Breast epithelium (tissue), 4 donors: ENCODE measurements at regions not wholly inside any gene's neighbourhood (a gene's known extent, or its start where the extent isn't known, plus 50 kb on each side); places are given as distances from the start of the nearest gene placed in this dataset.

Experiments
- DNase-seq, 2 donors: peaks; one replicate each; pipeline ENCODE4 v3.0.0-alpha.2; 2019; ENCODE audit warnings: low spot score in 2 of 2
- H3K27ac ChIP-seq, 2 donors: fragments of 200-600 bp; sonication (generic) in 1 of 2; one replicate each; pipeline ENCODE4 v1.5.1; 2016 to 2019; ENCODE audit warnings: mild to moderate bottlenecking in 1 of 2
- H3K27me3 ChIP-seq, 2 donors: fragments of 200-600 bp; sonication (generic) in 1 of 2; one replicate each; pipeline versions ENCODE4 v1.5.1 to v1.6.0; 2017 to 2019; ENCODE audit warnings: control low read depth in 1 of 2, mild to moderate bottlenecking in 1 of 2
- H3K36me3 ChIP-seq: fragments of 200-600 bp; one replicate; pipeline ENCODE4 v1.5.1; 2019
- H3K4me1 ChIP-seq, 2 donors: fragments of 200-600 bp; sonication (generic); one replicate each; pipeline ENCODE4 v1.5.1; 2016 to 2019; ENCODE audit warnings: control low read depth in 1 of 2
- H3K4me3 ChIP-seq, 3 donors: fragments of 200-600 bp; sonication (generic); 1 replicate in 2 of 3; 2 replicates in 1 of 3; pipeline ENCODE4 v1.5.1; 2016 to 2019; ENCODE audit warnings: mild to moderate bottlenecking in 3 of 3, moderate library complexity in 2 of 3
- H3K9me3 ChIP-seq, 2 donors: fragments of 200-600 bp; sonication (generic) in 1 of 2; one replicate each; pipeline ENCODE4 v1.5.1; 2016 to 2019; ENCODE audit warnings: control low read depth in 1 of 2
- CTCF ChIP-seq, 3 donors: fragments of 450-650 bp; IDR thresholded peaks; one replicate each; pipeline ENCODE4 v1.5.1; 2016 to 2017; ENCODE audit warnings: antibody characterized with exemption in 3 of 3, mild to moderate bottlenecking in 3 of 3, moderate library complexity in 3 of 3
- POLR2A ChIP-seq: fragments of 450-650 bp; IDR thresholded peaks from one replicate; pipeline ENCODE4 v1.6.1; 2016; ENCODE audit warnings: antibody characterized with exemption, mild to moderate bottlenecking, moderate library complexity
- POLR2AphosphoS5 ChIP-seq, 3 donors: sonication (generic); formaldehyde crosslinking; IDR thresholded peaks; one replicate each; pipeline ENCODE4 v1.6.1; 2017; ENCODE audit warnings: antibody characterized with exemption in 3 of 3
- intact Hi-C: fragments of 100-400 bp; cut with DNase I; formaldehyde crosslinking; loops from one replicate; pipeline ENCODE4 v1.15.1; 2023; ENCODE audit warnings: low total_unique reads

GRCh38 chr7:84803979-84804378, 382.9 kb downstream of the SEMA3D start:
- H3K27ac ChIP-seq = no peak overlapping the region
- intact Hi-C loops = no loop called here
- no peak overlapping the region for H3K4me3 ChIP-seq
- no peak for TF ChIP-seq POLR2A
- H3K9me3 ChIP-seq = no peaks in the 10 kb centered on the region
- DNase-seq = no peak
- no peaks in the 10 kb centered on the region for H3K4me1 ChIP-seq
- H3K27me3 ChIP-seq = no peaks in the 10 kb centered on the region
- no peaks in the 10 kb centered on the region for H3K36me3 ChIP-seq

GRCh38 chr7:84801396-84801795, 385.5 kb downstream of the SEMA3D start:
- DNase-seq = no peak
- no peak overlapping the region for H3K27ac ChIP-seq
- TF ChIP-seq CTCF (IDR thresholded peaks at IDR 0.05) (no peak), POLR2A (no peak), POLR2AphosphoS5 (IDR thresholded peaks at IDR 0.05) (no peak)
- no peaks in the 10 kb centered on the region for H3K27me3 ChIP-seq
- intact Hi-C loops = no loop called here
- no peaks in the 10 kb centered on the region for H3K4me1 ChIP-seq
- H3K9me3 ChIP-seq = peaks cover 0 to 6% of the 10 kb centered on the region in 2 donors
- no peaks in the 10 kb centered on the region for H3K36me3 ChIP-seq
- no peak overlapping the region for H3K4me3 ChIP-seq

- Histone ChIP-seq H3K4me1 (no peaks in the 10 kb centered on the region), H3K4me3 (no peak overlapping the region), H3K27ac (no peak overlapping the region), H3K9me3 (peaks cover 0 to 6% of the 10 kb centered on the region in 2 donors), H3K27me3 (no peaks in the 10 kb centered on the region), H3K36me3 (no peaks in the 10 kb centered on the region)
- no peak for DNase-seq
- intact Hi-C loops = no loop called here
- TF ChIP-seq CTCF (IDR thresholded peaks at IDR 0.05) (no peak), POLR2A (no peak), POLR2AphosphoS5 (IDR thresholded peaks at IDR 0.05) (no peak)
Observed at GRCh38 chr7:84800846-84801245, 386.0 kb downstream of the SEMA3D start.

GRCh38 chr7:84799106-84799505, 387.8 kb downstream of the SEMA3D start:
- intact Hi-C loops = no loop called here
- Histone ChIP-seq H3K27ac (no peak overlapping the region), H3K4me3 (no peak overlapping the region), H3K4me1 (no peaks in the 10 kb centered on the region), H3K9me3 (peaks cover 0 to 6% of the 10 kb centered on the region in 2 donors), H3K36me3 (no peaks in the 10 kb centered on the region), H3K27me3 (no peaks in the 10 kb centered on the region)
- TF ChIP-seq POLR2AphosphoS5 (IDR thresholded peaks at IDR 0.05) (no peak), CTCF (IDR thresholded peaks at IDR 0.05) (no peak), POLR2A (no peak)
- DNase-seq = no peak

GRCh38 chr7:84792231-84792893, 394.5 kb downstream of the SEMA3D start:
- intact Hi-C loops = no loop called here
- H3K27me3 ChIP-seq = no peaks in the 10 kb centered on the region

More at GRCh38 chr7:84792231-84792893, 394.5 kb downstream of the SEMA3D start:
- Histone ChIP-seq H3K4me3 (no peak overlapping the region), H3K27ac (no peak overlapping the region), H3K9me3 (peaks cover 0 to 5% of the 10 kb centered on the region in 2 donors), H3K4me1 (no peaks in the 10 kb centered on the region), H3K36me3 (no peaks in the 10 kb centered on the region)
- no peak for TF ChIP-seq POLR2A
- no peak for TF ChIP-seq POLR2AphosphoS5 (IDR thresholded peaks at IDR 0.05)
- no peak for TF ChIP-seq CTCF (IDR thresholded peaks at IDR 0.05)
- no peak for DNase-seq
